OCI-LY7 (cell line): ENCODE measurements at regions not wholly inside any gene's neighbourhood (a gene's known extent, or its start where the extent isn't known, plus 50 kb on each side); places are given as distances from the start of the nearest gene placed in this dataset.

Experiments
- EZH2phosphoT487 ChIP-seq: fragments of 200-600 bp; sonication (generic); IDR thresholded peaks from 2 replicates; pipeline ENCODE4 v1.6.1; 2018; ENCODE audit warnings: low read depth, borderline replicate concordance, mild to moderate bottlenecking, mixed run types, antibody characterized with exemption, low read length, moderate library complexity, mixed read lengths
- TF ChIP-seq, protein P1 (sequence below): fragments of 200-600 bp; sonication (generic); conservative IDR thresholded peaks from 2 replicates; pipeline ENCODE4 v1.5.1; 2014; ENCODE audit warnings: mild to moderate bottlenecking, antibody characterized with exemption, low read length, moderate library complexity, mixed read lengths

DNA sequence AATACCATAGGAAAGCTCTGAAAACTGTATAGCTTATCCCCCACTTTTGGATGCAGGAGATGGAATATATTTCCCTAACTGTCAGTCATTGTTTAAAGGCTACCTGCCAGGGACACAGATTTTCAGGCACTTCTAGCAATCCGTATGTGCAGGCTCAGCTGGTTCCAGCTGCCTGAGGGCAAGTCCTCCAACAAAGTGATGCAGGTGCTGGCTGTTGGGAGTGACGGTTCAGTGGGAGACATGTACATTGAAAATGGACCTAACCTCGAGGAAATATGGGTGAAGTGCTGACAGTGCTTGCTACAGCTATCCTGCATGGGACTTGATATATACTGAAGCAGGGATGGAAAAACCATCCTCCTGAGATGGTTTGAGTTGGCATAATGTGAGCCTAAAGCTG lies 153.1 kb upstream of the GAP43 start:
- TF ChIP-seq, protein P1, sequence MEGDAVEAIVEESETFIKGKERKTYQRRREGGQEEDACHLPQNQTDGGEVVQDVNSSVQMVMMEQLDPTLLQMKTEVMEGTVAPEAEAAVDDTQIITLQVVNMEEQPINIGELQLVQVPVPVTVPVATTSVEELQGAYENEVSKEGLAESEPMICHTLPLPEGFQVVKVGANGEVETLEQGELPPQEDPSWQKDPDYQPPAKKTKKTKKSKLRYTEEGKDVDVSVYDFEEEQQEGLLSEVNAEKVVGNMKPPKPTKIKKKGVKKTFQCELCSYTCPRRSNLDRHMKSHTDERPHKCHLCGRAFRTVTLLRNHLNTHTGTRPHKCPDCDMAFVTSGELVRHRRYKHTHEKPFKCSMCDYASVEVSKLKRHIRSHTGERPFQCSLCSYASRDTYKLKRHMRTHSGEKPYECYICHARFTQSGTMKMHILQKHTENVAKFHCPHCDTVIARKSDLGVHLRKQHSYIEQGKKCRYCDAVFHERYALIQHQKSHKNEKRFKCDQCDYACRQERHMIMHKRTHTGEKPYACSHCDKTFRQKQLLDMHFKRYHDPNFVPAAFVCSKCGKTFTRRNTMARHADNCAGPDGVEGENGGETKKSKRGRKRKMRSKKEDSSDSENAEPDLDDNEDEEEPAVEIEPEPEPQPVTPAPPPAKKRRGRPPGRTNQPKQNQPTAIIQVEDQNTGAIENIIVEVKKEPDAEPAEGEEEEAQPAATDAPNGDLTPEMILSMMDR, result no peak
- no peak for TF ChIP-seq EZH2phosphoT487
